Fibroblast of lung (primary cell): ENCODE measurements at regions not wholly inside any gene's neighbourhood (a gene's known extent, or its start where the extent isn't known, plus 50 kb on each side); places are given as distances from the start of the nearest gene placed in this dataset.

Experiments
- DNase-seq, 2 donors: peaks; one replicate each; pipeline versions ENCODE4 v3.0.0 to v3.0.0-alpha.2; 2010; ENCODE audit warnings: low read depth in 2 of 2
- H2AFZ ChIP-seq: 2 replicates; pipeline ENCODE4 v1.5.1; 2012; ENCODE audit warnings: low read length, control low read depth, inconsistent platforms
- H3K27ac ChIP-seq: 2 replicates; pipeline ENCODE4 v1.5.1; 2011; ENCODE audit warnings: low read length, control low read depth; ENCODE audit not compliant: insufficient read depth
- H3K27me3 ChIP-seq: 2 replicates; pipeline ENCODE4 v1.5.1; 2011; ENCODE audit warnings: mild to moderate bottlenecking, low read length; ENCODE audit not compliant: control insufficient read depth, insufficient read depth
- H3K36me3 ChIP-seq: 2 replicates; pipeline ENCODE4 v1.5.1; 2011; ENCODE audit warnings: low read length; ENCODE audit not compliant: control insufficient read depth, insufficient read depth
- H3K4me1 ChIP-seq: 2 replicates; pipeline ENCODE4 v1.5.1; 2011; ENCODE audit warnings: low read length; ENCODE audit not compliant: control insufficient read depth, insufficient read depth; ENCODE audit errors: extremely low read depth
- H3K4me2 ChIP-seq: 2 replicates; pipeline ENCODE4 v1.5.1; 2011; ENCODE audit warnings: low read length, control low read depth; ENCODE audit not compliant: insufficient read depth; ENCODE audit errors: extremely low read depth
- H3K4me3 ChIP-seq, 4 experiments: fragments of 200-600 bp in 1 of 4; sonication (generic) in 1 of 4; replicated peaks in 1 of 4; 2 replicates each; pipeline ENCODE4 v1.5.1; 2011 to 2016; ENCODE audit warnings: low read length in 4 of 4, low read depth in 3 of 4, mild to moderate bottlenecking in 3 of 4, control low read depth in 2 of 4, inconsistent platforms in 1 of 4, mixed read lengths in 1 of 4; ENCODE audit not compliant: insufficient read depth in 1 of 4; ENCODE audit errors: control extremely low read depth in 1 of 4
- H3K79me2 ChIP-seq: 2 replicates; pipeline ENCODE4 v1.5.1; 2012; ENCODE audit warnings: mild to moderate bottlenecking, low read length, inconsistent platforms; ENCODE audit not compliant: control insufficient read depth, insufficient read depth
- H3K9ac ChIP-seq: 2 replicates; pipeline ENCODE4 v1.5.1; 2011; ENCODE audit warnings: mild to moderate bottlenecking, low read length, control low read depth; ENCODE audit not compliant: insufficient read depth
- H3K9me3 ChIP-seq: 2 replicates; pipeline ENCODE4 v1.5.1; 2012; ENCODE audit warnings: low read depth, low read length; ENCODE audit not compliant: control insufficient read depth, insufficient read depth
- H4K20me1 ChIP-seq: 2 replicates; pipeline ENCODE4 v1.5.1; 2011; ENCODE audit warnings: low read length; ENCODE audit not compliant: control insufficient read depth, insufficient read depth; ENCODE audit errors: extremely low read depth
- CTCF ChIP-seq, 2 donors: IDR thresholded peaks in 1 of 2; conservative IDR thresholded peaks in 1 of 2; 1 replicate in 1 of 2; 2 replicates in 1 of 2; pipeline ENCODE4 v1.5.1; 2011 to 2012; ENCODE audit warnings: low read length in 2 of 2, control low read depth in 1 of 2, inconsistent platforms in 1 of 2, low read depth in 1 of 2, mild to moderate bottlenecking in 1 of 2
- EZH2 ChIP-seq: IDR thresholded peaks from 2 replicates; pipeline ENCODE4 v1.5.1; 2012; ENCODE audit warnings: low read length, control low read depth, mild to moderate bottlenecking; ENCODE audit errors: missing control alignments

- DNase-seq: no peak
- H3K9me3 ChIP-seq: no peaks in the 10 kb centered on the region
- no peaks in the 10 kb centered on the region for H4K20me1 ChIP-seq
- H2AFZ ChIP-seq: no peak overlapping the region
- no peaks in the 10 kb centered on the region for H3K36me3 ChIP-seq
- no peak overlapping the region for H3K4me2 ChIP-seq
- no peak overlapping the region for H3K4me3 ChIP-seq
- no peaks in the 10 kb centered on the region for H3K27me3 ChIP-seq
- H3K4me1 ChIP-seq: no peaks in the 10 kb centered on the region
- TF ChIP-seq CTCF (conservative IDR thresholded peaks at IDR 0.05 in 1 of 2, IDR thresholded peaks at IDR 0.05 in 1 of 2; ENCODE audit: low read depth in 1 of 2, low read length in 2 of 2): no peak
- TF ChIP-seq EZH2: no peak
- no peak overlapping the region for H3K27ac ChIP-seq
- H3K9ac ChIP-seq: no peak overlapping the region
- no peaks in the 10 kb centered on the region for H3K79me2 ChIP-seq
Observed at GRCh38 chr6:155695495-155695894, 239.9 kb upstream of the NOX3 start.

DNA sequence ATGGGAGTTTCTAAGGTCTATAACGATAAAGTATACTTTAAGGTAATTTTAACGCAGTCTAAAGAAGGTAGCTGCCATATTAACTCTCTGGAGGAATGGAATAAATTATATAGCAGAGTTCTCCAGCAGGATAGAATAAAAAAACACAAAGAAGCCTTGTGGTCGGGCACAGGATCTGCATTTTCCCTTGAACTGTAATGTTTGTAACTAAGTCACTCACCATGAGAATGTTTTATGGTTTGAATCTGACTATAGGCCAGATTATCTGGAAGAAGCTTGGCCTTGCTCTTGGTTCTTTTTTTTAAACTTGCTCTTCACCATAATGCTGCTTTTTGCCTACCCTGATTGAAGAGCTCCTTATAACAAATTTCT lies 238.8 kb upstream of the NOX3 start:
- no peak for TF ChIP-seq EZH2
- no peak for TF ChIP-seq CTCF (conservative IDR thresholded peaks at IDR 0.05 in 1 of 2, IDR thresholded peaks at IDR 0.05 in 1 of 2; ENCODE audit: low read depth in 1 of 2, low read length in 2 of 2)
- no peak overlapping the region for H3K4me3 ChIP-seq
- no peaks in the 10 kb centered on the region for H3K9me3 ChIP-seq
- no peak overlapping the region for H3K27ac ChIP-seq
- H3K36me3 ChIP-seq: no peaks in the 10 kb centered on the region
- no peaks in the 10 kb centered on the region for H3K79me2 ChIP-seq
- DNase-seq: peak in 1 of 2 donors; percentile 13
- H3K4me2 ChIP-seq: no peak overlapping the region
- no peaks in the 10 kb centered on the region for H4K20me1 ChIP-seq
- H3K27me3 ChIP-seq: no peaks in the 10 kb centered on the region
- no peaks in the 10 kb centered on the region for H3K4me1 ChIP-seq
- H2AFZ ChIP-seq: no peak overlapping the region
- no peak overlapping the region for H3K9ac ChIP-seq

- no peaks in the 10 kb centered on the region for H3K4me1 ChIP-seq
- DNase-seq: no peak
- no peak overlapping the region for H3K4me2 ChIP-seq
- no peak overlapping the region for H2AFZ ChIP-seq
- H3K9me3 ChIP-seq: no peaks in the 10 kb centered on the region
- no peak overlapping the region for H3K27ac ChIP-seq
- no peaks in the 10 kb centered on the region for H3K79me2 ChIP-seq
- no peaks in the 10 kb centered on the region for H3K27me3 ChIP-seq
- H4K20me1 ChIP-seq: no peaks in the 10 kb centered on the region
- TF ChIP-seq EZH2 (no peak), CTCF (conservative IDR thresholded peaks at IDR 0.05 in 1 of 2, IDR thresholded peaks at IDR 0.05 in 1 of 2; ENCODE audit: low read depth in 1 of 2, low read length in 2 of 2) (no peak)
- no peak overlapping the region for H3K4me3 ChIP-seq
- no peak overlapping the region for H3K9ac ChIP-seq
- no peaks in the 10 kb centered on the region for H3K36me3 ChIP-seq
Observed at GRCh38 chr6:155693573-155694418, 238.2 kb upstream of the NOX3 start.
